Vagina (tissue), 2 donors: ENCODE measurements at regions not wholly inside any gene's neighbourhood (a gene's known extent, or its start where the extent isn't known, plus 50 kb on each side); places are given as distances from the start of the nearest gene placed in this dataset.

Experiments
- CTCF ChIP-seq, 3 experiments: fragments of 450-650 bp in 2 of 3; fragments of 200-600 bp in 1 of 3; sonication (generic) in 1 of 3; IDR thresholded peaks; one replicate each; pipeline ENCODE4 v1.5.1; 2017 to 2019; ENCODE audit warnings: antibody characterized with exemption in 3 of 3, mild to moderate bottlenecking in 2 of 3, moderate library complexity in 2 of 3
- POLR2A ChIP-seq, 2 donors: fragments of 450-650 bp; IDR thresholded peaks; one replicate each; pipeline ENCODE4 v1.6.1; 2017; ENCODE audit warnings: antibody characterized with exemption in 2 of 2, mild to moderate bottlenecking in 2 of 2, moderate library complexity in 2 of 2
- POLR2AphosphoS5 ChIP-seq, 2 donors: sonication (generic); formaldehyde crosslinking; IDR thresholded peaks; one replicate each; pipeline ENCODE4 v1.9.0; 2017; ENCODE audit warnings: antibody characterized with exemption in 2 of 2, mild to moderate bottlenecking in 2 of 2, low read depth in 1 of 2; ENCODE audit not compliant: insufficient read depth in 1 of 2

DNA sequence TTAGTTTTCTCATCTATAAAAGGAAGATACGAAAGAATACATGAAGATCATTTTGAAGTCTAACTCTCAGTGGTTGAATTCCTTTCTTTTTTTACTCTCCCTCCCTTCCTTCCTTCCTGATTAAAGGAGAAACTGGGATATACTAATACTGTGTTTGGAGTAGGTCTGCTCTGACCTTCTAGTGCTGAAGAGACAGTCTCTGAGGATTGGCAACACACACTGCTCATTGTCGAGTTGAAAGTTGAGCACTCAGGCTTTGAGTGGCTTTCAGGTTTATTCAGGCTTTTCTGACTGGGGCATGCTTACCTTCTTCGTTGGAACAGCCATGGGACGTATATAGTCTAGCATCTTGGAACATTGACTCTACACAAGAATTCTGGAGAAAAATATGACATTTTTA is 86.9 kb upstream of the RPS23 start:
- no peak for TF ChIP-seq CTCF (IDR thresholded peaks at IDR 0.05)
- no peak for TF ChIP-seq POLR2AphosphoS5 (IDR thresholded peaks at IDR 0.05; ENCODE audit: insufficient read depth in 1 of 2, low read depth in 1 of 2)
- TF ChIP-seq POLR2A (IDR thresholded peaks at IDR 0.05), result no peak
